ENCODE measurements at regions not wholly inside any gene's neighbourhood (a gene's known extent, or its start where the extent isn't known, plus 50 kb on each side); places are given as distances from the start of the nearest gene placed in this dataset.

- TF ChIP-seq CTCF (IDR thresholded peaks at IDR 0.05) (no peak), POLR2A (IDR thresholded peaks at IDR 0.05) (no peak), POLR2AphosphoS5 (IDR thresholded peaks at IDR 0.05; ENCODE audit: insufficient read depth in 1 of 2, low read depth in 1 of 2) (no peak)
These were observed 275.8 kb upstream of the RIOK2 start for GRCh38 chr5:97458851-97459250.
